Heart left ventricle (tissue), 16 donors: ENCODE measurements at regions not wholly inside any gene's neighbourhood (a gene's known extent, or its start where the extent isn't known, plus 50 kb on each side); places are given as distances from the start of the nearest gene placed in this dataset.
"Not testable (repeated sequence)": the region's sequence is repeated elsewhere in the genome, so short reads cannot be mapped to it uniquely, and the experiment has no call there.

Experiments used
- ATAC-seq, 4 donors: fragments of 200-7000 bp; cut with Tn5 transposase; one replicate each; pipeline ENCODE4 v1.9.1; 2020 to 2022; ENCODE audit warnings: moderate library complexity in 4 of 4, mild to moderate bottlenecking in 3 of 4, moderate number of reproducible peaks in 1 of 4
- DNase-seq, 5 donors: peaks; one replicate each; pipeline ENCODE4 v3.0.0-alpha.2; 2020
- H3K27ac ChIP-seq, 12 donors: fragments of 200-600 bp; sonication (generic) in 4 of 12; one replicate each; pipeline versions ENCODE4 v1.5.0 to v1.8.0; 2016 to 2022; ENCODE audit warnings: mild to moderate bottlenecking in 2 of 12
- H3K27me3 ChIP-seq, 9 donors: fragments of 200-600 bp; sonication (generic) in 2 of 9; one replicate each; pipeline versions ENCODE4 v1.5.1 to v1.8.0; 2016 to 2022; ENCODE audit warnings: mild to moderate bottlenecking in 3 of 9
- H3K36me3 ChIP-seq, 9 donors: fragments of 200-600 bp; sonication (generic) in 2 of 9; one replicate each; pipeline versions ENCODE4 v1.5.0 to v1.8.0; 2018 to 2022; ENCODE audit warnings: mild to moderate bottlenecking in 2 of 9
- H3K4me1 ChIP-seq, 12 donors: fragments of 200-600 bp; sonication (generic) in 4 of 12; one replicate each; pipeline versions ENCODE4 v1.5.0 to v1.8.0; 2016 to 2022; ENCODE audit warnings: mild to moderate bottlenecking in 3 of 12
- H3K4me3 ChIP-seq, 12 donors: fragments of 200-600 bp; sonication (generic) in 4 of 12; one replicate each; pipeline versions ENCODE4 v1.5.0 to v1.8.0; 2017 to 2022; ENCODE audit warnings: mild to moderate bottlenecking in 9 of 12, moderate library complexity in 4 of 12
- H3K9me3 ChIP-seq, 12 donors: fragments of 200-600 bp; sonication (generic) in 4 of 12; one replicate each; pipeline versions ENCODE4 v1.5.0 to v1.8.0; 2016 to 2022; ENCODE audit warnings: mild to moderate bottlenecking in 1 of 12
- POLR2A ChIP-seq, 2 donors: fragments of 450-650 bp; IDR thresholded peaks; one replicate each; pipeline ENCODE4 v1.6.1; 2017; ENCODE audit warnings: antibody characterized with exemption in 2 of 2, mild to moderate bottlenecking in 2 of 2, moderate library complexity in 2 of 2
- WGBS, 4 donors: extraction: QIAGEN DNeasy Blood & Tissue Kit in 2 of 4; methylation state at CpG; one replicate each; pipeline versions ENCODE4 v1.1.5 to v1.1.7; 2013 to 2018; 5-methylcytosine and 5-hydroxymethylcytosine counted together
- intact Hi-C, 10 donors: fragments of 100-400 bp; cut with DNase I; formaldehyde crosslinking; loops; one replicate each; pipeline versions ENCODE4 v1.11.1 to v1.14.2; 2022
- TF ChIP-seq, protein P1 (sequence below), 12 donors: fragments of 200-600 bp; sonication (generic) in 4 of 12; IDR thresholded peaks; one replicate each; pipeline versions ENCODE4 v1.5.0 to v1.8.0; 2018 to 2022; ENCODE audit warnings: antibody characterized with exemption in 12 of 12, mild to moderate bottlenecking in 5 of 12
- donor health status: ischemic (EF 13 %, LVEDD 7.1; RV severe dilation, severe dysfunction).
- donor health status: healthy with polysubstance abuse.
- donor health status: DM: no; HTN: yes; CAD: no.
- donor health status: DM: no; HTN: no; CAD: no.
- donor health status: ischemic (EF 25% LVEDD 6.9; RV normal size, moderate dysfunction).
- donor health status: ischemic (EF 25% LVEDD 5.7; RV mildly dilated, moderate dysfunction).
- donor health status: healthy.
- donor health status: DM: yes; HTN: yes; CAD: no.
- donor health status: ischemic (EF 35%, LVEDD 5.7; RV mildly dilated, moderate dysfunction).
- donor health status: nonischemic (EF 11% LVEDD 7.7; RV severe dilation, severe dysfunction).
- donor health status: DM: yes; HTN: yes; CAD: no.
- donor health status: PGD.
- donor health status: ischemic (EF 29% LVEDD 5.4; RV normal size, mild dysfunction).
- donor health status: nonischemic (EF 23%, LVEDD 6.1; RV moderate dilation, normal function).

DNA sequence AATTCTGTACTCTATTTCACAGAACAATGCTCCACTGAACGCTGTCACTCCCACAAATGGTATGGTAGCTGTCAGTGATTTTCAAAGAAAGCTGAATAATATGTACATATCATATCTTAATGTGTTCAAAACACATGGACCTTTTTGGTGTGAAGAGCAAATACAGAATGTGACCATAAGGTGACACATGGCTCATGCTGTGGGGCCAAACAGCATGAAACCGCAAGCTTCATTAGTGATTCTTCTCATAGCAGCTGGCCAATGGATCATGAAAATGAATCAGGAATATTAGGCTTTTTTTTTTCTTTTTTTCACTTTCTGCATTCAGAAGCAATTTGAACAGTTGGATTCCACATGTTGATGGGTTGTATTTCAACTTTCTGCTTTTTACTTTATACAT, 54.9 kb upstream of the CDH9 start:
- Histone ChIP-seq H3K27ac (no peak overlapping the region), H3K4me1 (no peaks in the 10 kb centered on the region), H3K9me3 (no peaks in the 10 kb centered on the region), H3K27me3 (no peaks in the 10 kb centered on the region), H3K4me3 (no peak overlapping the region), H3K36me3 (no peaks in the 10 kb centered on the region)
- TF ChIP-seq, protein P1, sequence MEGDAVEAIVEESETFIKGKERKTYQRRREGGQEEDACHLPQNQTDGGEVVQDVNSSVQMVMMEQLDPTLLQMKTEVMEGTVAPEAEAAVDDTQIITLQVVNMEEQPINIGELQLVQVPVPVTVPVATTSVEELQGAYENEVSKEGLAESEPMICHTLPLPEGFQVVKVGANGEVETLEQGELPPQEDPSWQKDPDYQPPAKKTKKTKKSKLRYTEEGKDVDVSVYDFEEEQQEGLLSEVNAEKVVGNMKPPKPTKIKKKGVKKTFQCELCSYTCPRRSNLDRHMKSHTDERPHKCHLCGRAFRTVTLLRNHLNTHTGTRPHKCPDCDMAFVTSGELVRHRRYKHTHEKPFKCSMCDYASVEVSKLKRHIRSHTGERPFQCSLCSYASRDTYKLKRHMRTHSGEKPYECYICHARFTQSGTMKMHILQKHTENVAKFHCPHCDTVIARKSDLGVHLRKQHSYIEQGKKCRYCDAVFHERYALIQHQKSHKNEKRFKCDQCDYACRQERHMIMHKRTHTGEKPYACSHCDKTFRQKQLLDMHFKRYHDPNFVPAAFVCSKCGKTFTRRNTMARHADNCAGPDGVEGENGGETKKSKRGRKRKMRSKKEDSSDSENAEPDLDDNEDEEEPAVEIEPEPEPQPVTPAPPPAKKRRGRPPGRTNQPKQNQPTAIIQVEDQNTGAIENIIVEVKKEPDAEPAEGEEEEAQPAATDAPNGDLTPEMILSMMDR (IDR thresholded peaks at IDR 0.05) = no peak
- no peak for TF ChIP-seq POLR2A (IDR thresholded peaks at IDR 0.05)
- intact Hi-C loops = no loop called here
- 77 to 84% (median 79%) methylated on average over 2 of the region's 2 CpGs for WGBS, 4 donors
- DNase-seq (no peak), ATAC-seq (no peak)

DNA sequence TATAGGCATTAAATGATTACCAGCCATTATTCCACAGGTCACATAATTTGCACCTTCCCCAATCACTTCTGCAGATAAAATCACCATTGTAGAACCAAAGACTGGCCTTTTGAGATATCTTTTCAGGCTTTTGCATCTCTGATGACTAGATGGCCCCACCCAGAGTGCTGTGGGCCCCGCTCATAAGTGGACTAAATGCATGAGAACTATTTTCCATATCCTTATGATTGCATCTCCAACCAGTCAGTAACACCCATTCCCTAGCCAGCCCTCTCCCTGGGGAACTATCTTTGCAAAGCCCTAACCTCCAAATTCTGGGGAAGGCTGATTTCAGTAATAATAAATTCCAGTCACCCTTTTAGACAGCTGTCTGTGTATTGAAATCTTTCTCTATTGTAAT, 53.5 kb upstream of the CDH9 start:
- no peak for TF ChIP-seq POLR2A (IDR thresholded peaks at IDR 0.05)
- TF ChIP-seq, protein P1 (IDR thresholded peaks at IDR 0.05) = no peak
- Histone ChIP-seq H3K36me3 (no peaks in the 10 kb centered on the region), H3K9me3 (no peaks in the 10 kb centered on the region), H3K4me3 (no peak overlapping the region), H3K27ac (no peak overlapping the region), H3K4me1 (no peaks in the 10 kb centered on the region), H3K27me3 (no peaks in the 10 kb centered on the region)
- intact Hi-C loops = no loop called here
- 49 to 65% (median 53%) methylated on average over 1 of the region's 1 CpG for WGBS, 4 donors
- ATAC-seq (no peak), DNase-seq (no peak)

DNA sequence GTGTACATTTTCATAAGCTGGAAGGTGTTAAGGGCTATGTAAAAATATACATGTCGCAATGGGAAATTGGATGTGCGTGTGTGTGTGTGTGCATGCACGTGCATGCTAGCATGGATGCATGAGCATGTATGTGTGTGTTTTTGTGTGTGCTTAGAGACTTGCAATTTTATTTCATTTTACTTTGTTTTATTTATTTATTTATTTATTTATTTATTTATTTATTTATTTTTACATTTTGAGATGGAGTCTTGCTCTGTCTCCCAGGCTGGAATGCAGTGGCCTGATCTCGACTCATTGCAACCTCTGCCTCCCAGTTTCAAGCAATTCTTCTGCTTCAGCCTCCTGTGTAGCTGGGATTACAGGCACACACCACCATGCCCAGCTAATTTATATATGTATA, 50.4 kb upstream of the CDH9 start:
- H3K4me1 ChIP-seq, H3K9me3 ChIP-seq, ATAC-seq, H3K4me3 ChIP-seq, DNase-seq, intact Hi-C loops, H3K27me3 ChIP-seq, H3K27ac ChIP-seq, H3K36me3 ChIP-seq: not testable (repeated sequence)
- WGBS, 4 donors = 93 to 97% (median 95%) methylated on average over 4 of the region's 4 CpGs
